Uterus (tissue), 3 donors: ENCODE measurements at regions not wholly inside any gene's neighbourhood (a gene's known extent, or its start where the extent isn't known, plus 50 kb on each side); places are given as distances from the start of the nearest gene placed in this dataset.
A peak's percentile ranks its signal among the peaks of the same experiment; 100 is the strongest.
"Not testable (repeated sequence)": the region's sequence is repeated elsewhere in the genome, so short reads cannot be mapped to it uniquely, and the experiment has no call there.

Experiments
- DNase-seq, 2 donors: peaks; one replicate each; pipeline ENCODE4 v3.0.0-alpha.2; 2019 to 2020
- H3K27ac ChIP-seq, 2 donors: fragments of 200-600 bp; sonication (generic); 1 replicate in 1 of 2; 2 replicates in 1 of 2; pipeline ENCODE4 v1.5.1; 2016 to 2018
- H3K27me3 ChIP-seq, 2 donors: fragments of 200-600 bp; sonication (generic); one replicate each; pipeline ENCODE4 v1.5.1; 2018 to 2019; ENCODE audit warnings: control low read depth in 1 of 2
- H3K36me3 ChIP-seq, 2 donors: fragments of 200-600 bp; sonication (generic); one replicate each; pipeline ENCODE4 v1.5.1; 2019; ENCODE audit warnings: control low read depth in 1 of 2
- H3K4me1 ChIP-seq, 2 donors: fragments of 200-600 bp; sonication (generic); one replicate each; pipeline ENCODE4 v1.5.1; 2018 to 2019; ENCODE audit warnings: control low read depth in 1 of 2
- H3K4me3 ChIP-seq, 2 donors: fragments of 200-600 bp; sonication (generic); 1 replicate in 1 of 2; 2 replicates in 1 of 2; pipeline ENCODE4 v1.5.1; 2018 to 2019; ENCODE audit warnings: mild to moderate bottlenecking in 1 of 2
- H3K9me3 ChIP-seq, 2 donors: fragments of 200-600 bp; sonication (generic); one replicate each; pipeline ENCODE4 v1.5.1; 2019; ENCODE audit warnings: control low read depth in 1 of 2
- CTCF ChIP-seq, 4 experiments: fragments of 200-600 bp in 2 of 4; fragments of 450-650 bp in 2 of 4; sonication (generic) in 2 of 4; IDR thresholded peaks; one replicate each; pipeline ENCODE4 v1.5.1; 2016 to 2019; ENCODE audit warnings: antibody characterized with exemption in 4 of 4, mild to moderate bottlenecking in 2 of 4, moderate library complexity in 1 of 4
- POLR2A ChIP-seq, 2 donors: fragments of 450-650 bp; IDR thresholded peaks; one replicate each; pipeline ENCODE4 v1.6.1; 2016; ENCODE audit warnings: antibody characterized with exemption in 2 of 2, mild to moderate bottlenecking in 1 of 2, moderate library complexity in 1 of 2
- intact Hi-C: fragments of 100-400 bp; cut with DNase I; formaldehyde crosslinking; loops from one replicate; pipeline ENCODE4 v1.15.1; 2023; ENCODE audit warnings: low total_unique reads
- donor health status: DM: yes; HTN: yes; CAD: no.

DNA sequence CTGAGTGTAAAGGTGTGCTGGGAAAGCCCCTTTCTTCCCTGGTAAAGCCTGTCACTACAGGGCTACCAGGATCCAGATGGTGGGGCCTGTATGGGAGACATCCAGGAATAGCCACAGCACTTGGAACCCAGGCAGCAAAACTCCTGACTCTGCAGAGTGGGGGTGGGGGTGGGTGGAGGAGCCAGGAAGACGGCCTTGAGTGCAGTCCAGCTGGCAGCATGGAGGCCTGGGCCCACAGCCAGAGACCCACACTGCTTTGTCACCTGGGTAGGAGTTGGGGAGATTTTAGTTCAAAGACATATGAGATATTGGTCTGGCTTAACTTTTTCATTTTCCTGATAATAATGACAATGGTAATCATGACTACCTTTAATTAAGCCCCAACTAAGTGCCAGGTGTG lies 116.7 kb upstream of the MRPS22 start:
- TF ChIP-seq CTCF (IDR thresholded peaks at IDR 0.05), result no peak
- TF ChIP-seq POLR2A (IDR thresholded peaks at IDR 0.05), result no peak
- no peaks in the 10 kb centered on the region for H3K4me1 ChIP-seq
- intact Hi-C loops, result no loop called here
- H3K27ac ChIP-seq, result no peak overlapping the region
- peak; percentile 23 to 26 for DNase-seq
- no peaks in the 10 kb centered on the region for H3K27me3 ChIP-seq
- no peaks in the 10 kb centered on the region for H3K9me3 ChIP-seq
- H3K4me3 ChIP-seq, result no peak overlapping the region
- no peaks in the 10 kb centered on the region for H3K36me3 ChIP-seq

- Histone ChIP-seq H3K4me3 (no peak overlapping the region), H3K27ac (no peak overlapping the region), H3K9me3 (no peaks in the 10 kb centered on the region), H3K4me1 (no peaks in the 10 kb centered on the region), H3K36me3 (no peaks in the 10 kb centered on the region), H3K27me3 (no peaks in the 10 kb centered on the region)
- no peak for DNase-seq
- intact Hi-C loops, result no loop called here
- TF ChIP-seq POLR2A (IDR thresholded peaks at IDR 0.05), result no peak
- no peak for TF ChIP-seq CTCF (IDR thresholded peaks at IDR 0.05)
Measured at GRCh38 chr3:139227827-139228226, 116.0 kb upstream of the MRPS22 start.

DNA sequence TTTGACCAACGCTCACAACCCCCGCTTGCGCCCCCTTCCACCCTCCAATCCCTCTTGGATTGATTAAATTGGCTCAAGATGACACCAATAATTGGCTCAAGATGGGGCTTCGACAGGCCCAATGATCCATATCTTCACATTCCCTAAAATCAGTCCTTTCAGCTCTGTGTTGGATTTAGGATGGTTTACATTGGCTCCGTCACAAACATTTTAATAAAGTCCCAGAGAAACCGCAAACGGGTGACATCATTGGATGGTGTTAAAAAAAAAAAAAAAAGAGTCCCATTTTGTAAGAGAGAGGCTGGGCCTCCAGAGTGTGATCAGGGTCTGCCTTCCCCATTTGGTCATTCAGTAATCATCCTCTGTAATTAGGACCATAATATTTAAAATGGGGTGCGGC lies 113.4 kb upstream of the MRPS22 start:
- intact Hi-C loops, result no loop called here
- Histone ChIP-seq H3K4me3 (no peak overlapping the region), H3K4me1 (no peaks in the 10 kb centered on the region), H3K9me3 (no peaks in the 10 kb centered on the region), H3K36me3 (no peaks in the 10 kb centered on the region), H3K27ac (no peak overlapping the region), H3K27me3 (no peaks in the 10 kb centered on the region)
- no peak for DNase-seq
- TF ChIP-seq POLR2A (IDR thresholded peaks at IDR 0.05) (no peak), CTCF (IDR thresholded peaks at IDR 0.05) (no peak)

GRCh38 chr3:139231555-139232281 lies 112.1 kb upstream of the MRPS22 start:
- intact Hi-C loops, result no loop called here

GRCh38 chr3:139232341-139232740 lies 111.5 kb upstream of the MRPS22 start:
- H3K4me1 ChIP-seq, H3K4me3 ChIP-seq, H3K27ac ChIP-seq, H3K27me3 ChIP-seq, DNase-seq, intact Hi-C loops, H3K36me3 ChIP-seq, H3K9me3 ChIP-seq: not testable (repeated sequence)

More at GRCh38 chr3:139231555-139232281, 112.1 kb upstream of the MRPS22 start:
- Histone ChIP-seq H3K36me3 (no peaks in the 10 kb centered on the region), H3K9me3 (no peaks in the 10 kb centered on the region), H3K4me1 (no peaks in the 10 kb centered on the region), H3K4me3 (no peak overlapping the region), H3K27ac (no peak overlapping the region), H3K27me3 (no peaks in the 10 kb centered on the region)
- DNase-seq, result no peak
- TF ChIP-seq POLR2A (IDR thresholded peaks at IDR 0.05), result no peak
- no peak for TF ChIP-seq CTCF (IDR thresholded peaks at IDR 0.05)

GRCh38 chr3:139234491-139234890 lies 109.3 kb upstream of the MRPS22 start:
- Histone ChIP-seq H3K27ac (no peak overlapping the region), H3K4me3 (no peak overlapping the region), H3K36me3 (no peaks in the 10 kb centered on the region), H3K9me3 (no peaks in the 10 kb centered on the region), H3K27me3 (no peaks in the 10 kb centered on the region), H3K4me1 (no peaks in the 10 kb centered on the region)
- intact Hi-C loops, result no loop called here
- DNase-seq, result no peak
- TF ChIP-seq POLR2A (IDR thresholded peaks at IDR 0.05) (no peak), CTCF (IDR thresholded peaks at IDR 0.05) (no peak)
